Hepatocyte (in vitro differentiated cells): ENCODE measurements at regions not wholly inside any gene's neighbourhood (a gene's known extent, or its start where the extent isn't known, plus 50 kb on each side); places are given as distances from the start of the nearest gene placed in this dataset.

Source experiments
- DNase-seq: peaks from one replicate; pipeline ENCODE4 v3.0.0-alpha.2; 2016; ENCODE audit warnings: low spot score
- H2AFZ ChIP-seq: fragments of 200-600 bp; sonication (generic); 2 replicates; pipeline ENCODE4 v1.6.0; 2016; ENCODE audit warnings: antibody characterized with exemption, mild to moderate bottlenecking
- H3K27ac ChIP-seq: fragments of 200-600 bp; sonication (generic); 2 replicates; pipeline ENCODE4 v1.5.1; 2016; ENCODE audit warnings: mild to moderate bottlenecking
- H3K27me3 ChIP-seq: fragments of 200-600 bp; sonication (generic); 2 replicates; pipeline ENCODE4 v1.6.1; 2016
- H3K36me3 ChIP-seq: fragments of 200-600 bp; sonication (generic); replicated peaks from 2 replicates; pipeline ENCODE4 v1.5.1; 2016; ENCODE audit warnings: low read depth; ENCODE audit not compliant: insufficient read depth
- H3K4me1 ChIP-seq: fragments of 200-600 bp; sonication (generic); 2 replicates; pipeline ENCODE4 v1.5.1; 2016; ENCODE audit warnings: mild to moderate bottlenecking, moderate library complexity; ENCODE audit not compliant: insufficient read depth
- H3K4me2 ChIP-seq: fragments of 200-600 bp; sonication (generic); 2 replicates; pipeline ENCODE4 v1.6.0; 2016
- H3K4me3 ChIP-seq: fragments of 200-600 bp; sonication (generic); 2 replicates; pipeline ENCODE4 v1.5.1; 2016; ENCODE audit warnings: mild to moderate bottlenecking
- H3K79me2 ChIP-seq: fragments of 200-600 bp; sonication (generic); 2 replicates; pipeline ENCODE4 v1.6.0; 2017; ENCODE audit warnings: mild to moderate bottlenecking
- H3K9me2 ChIP-seq: fragments of 200-600 bp; sonication (generic); replicated peaks from 2 replicates; pipeline ENCODE4 v1.6.0; 2017; ENCODE audit warnings: mild to moderate bottlenecking; ENCODE audit not compliant: insufficient read depth
- H3K9me3 ChIP-seq: fragments of 200-600 bp; sonication (generic); 2 replicates; pipeline ENCODE4 v1.5.1; 2016; ENCODE audit warnings: low read depth, mild to moderate bottlenecking
- H4K20me1 ChIP-seq: fragments of 200-600 bp; sonication (generic); 2 replicates; pipeline ENCODE4 v1.6.0; 2016; ENCODE audit warnings: mild to moderate bottlenecking; ENCODE audit not compliant: insufficient read depth, poor library complexity, severe bottlenecking
- CTCF ChIP-seq: fragments of 200-600 bp; sonication (generic); IDR thresholded peaks from 2 replicates; pipeline ENCODE4 v1.5.1; 2016; ENCODE audit warnings: antibody characterized with exemption, mild to moderate bottlenecking; ENCODE audit not compliant: poor library complexity
- EZH2 ChIP-seq: fragments of 200-600 bp; sonication (generic); IDR thresholded peaks from 2 replicates; pipeline ENCODE4 v1.6.1; 2016; ENCODE audit warnings: antibody characterized with exemption, mild to moderate bottlenecking, borderline replicate concordance
- EZH2phosphoT487 ChIP-seq: fragments of 200-600 bp; sonication (generic); IDR thresholded peaks from one replicate; pipeline ENCODE4 v1.6.1; 2018; ENCODE audit warnings: antibody characterized with exemption, mild to moderate bottlenecking, low read depth, moderate library complexity; ENCODE audit not compliant: unreplicated experiment, severe bottlenecking
- WGBS: methylation state at CpG from one replicate; pipeline ENCODE4 v1.1.6; 2016; ENCODE audit warnings: low lambda C conversion rate; ENCODE audit errors: missing lambda C conversion rate; 5-methylcytosine and 5-hydroxymethylcytosine counted together

DNA sequence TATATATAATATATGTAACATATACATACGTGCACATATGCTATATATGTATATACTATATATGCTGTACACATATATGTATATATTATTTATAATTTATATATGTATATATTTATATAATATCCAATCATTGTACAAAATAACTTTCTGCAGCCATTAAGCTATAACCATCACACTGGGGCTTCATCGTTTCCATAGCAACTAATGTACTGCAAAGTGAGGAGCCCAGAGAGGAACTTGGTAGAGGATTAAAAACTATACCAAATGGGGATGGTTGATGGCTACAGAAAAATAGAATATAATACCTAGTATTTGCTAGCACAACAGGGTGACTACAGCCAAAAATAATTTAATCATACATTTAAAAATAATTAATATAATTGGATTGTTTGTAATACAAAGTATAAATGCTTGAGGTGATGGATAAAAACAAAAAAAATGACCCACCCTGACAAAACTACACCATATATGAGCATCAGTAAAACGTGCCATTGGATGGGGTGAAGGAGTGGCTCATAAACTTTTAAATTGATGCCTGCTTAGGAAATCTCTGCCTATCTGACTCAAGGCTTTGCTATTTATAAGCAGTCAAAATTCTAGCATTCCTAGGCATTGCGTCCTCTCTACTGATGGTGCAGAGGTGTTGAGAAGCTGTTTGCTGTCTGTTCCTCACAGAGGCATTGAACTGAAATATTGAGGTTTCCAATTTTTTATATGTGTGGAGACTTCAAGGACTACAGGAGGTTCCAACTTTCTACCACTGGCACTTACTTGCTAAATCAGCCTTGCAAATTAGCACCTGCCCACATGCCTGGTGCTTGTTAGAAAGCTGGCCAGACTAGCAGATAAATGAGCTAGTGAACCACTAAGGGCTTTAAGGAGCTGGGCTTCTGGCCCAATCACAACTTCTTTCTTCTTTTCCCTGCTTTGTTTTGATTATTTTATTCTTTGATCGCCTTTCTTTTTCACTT lies 190.1 kb downstream of the SCP2D1 start:
- TF ChIP-seq EZH2phosphoT487 (no peak), EZH2 (no peak), CTCF (no peak)

GRCh38 chr20:19004975-19005374 lies 191.4 kb downstream of the SCP2D1 start:
- Histone ChIP-seq H3K27me3 (no peaks in the 10 kb centered on the region), H3K36me3 (no peaks in the 10 kb centered on the region), H3K4me1 (no peaks in the 10 kb centered on the region), H3K79me2 (no peaks in the 10 kb centered on the region), H3K9me2 (no peaks in the 10 kb centered on the region), H3K9me3 (no peaks in the 10 kb centered on the region), H3K4me3 (no peak overlapping the region), H3K27ac (no peak overlapping the region), H3K4me2 (no peak overlapping the region), H4K20me1 (no peaks in the 10 kb centered on the region), H2AFZ (no peak overlapping the region)
- TF ChIP-seq EZH2 (no peak), CTCF (no peak), EZH2phosphoT487 (no peak)
- no peak for DNase-seq
- 84% methylated on average over 6 of the region's 6 CpGs for WGBS

More for the DNA sequence above, 190.1 kb downstream of the SCP2D1 start:
- no peaks in the 10 kb centered on the region for H3K79me2 ChIP-seq
- no peaks in the 10 kb centered on the region for H3K9me3 ChIP-seq
- DNase-seq, result no peak
- H3K4me3 ChIP-seq, result no peak overlapping the region
- no peaks in the 10 kb centered on the region for H3K36me3 ChIP-seq
- no peak overlapping the region for H2AFZ ChIP-seq
- H4K20me1 ChIP-seq, result no peaks in the 10 kb centered on the region
- no peaks in the 10 kb centered on the region for H3K9me2 ChIP-seq
- no peaks in the 10 kb centered on the region for H3K27me3 ChIP-seq
- no peaks in the 10 kb centered on the region for H3K4me1 ChIP-seq
- no peak overlapping the region for H3K27ac ChIP-seq
- no peak overlapping the region for H3K4me2 ChIP-seq
- WGBS, result 74% methylated on average over 5 of the region's 5 CpGs

DNA sequence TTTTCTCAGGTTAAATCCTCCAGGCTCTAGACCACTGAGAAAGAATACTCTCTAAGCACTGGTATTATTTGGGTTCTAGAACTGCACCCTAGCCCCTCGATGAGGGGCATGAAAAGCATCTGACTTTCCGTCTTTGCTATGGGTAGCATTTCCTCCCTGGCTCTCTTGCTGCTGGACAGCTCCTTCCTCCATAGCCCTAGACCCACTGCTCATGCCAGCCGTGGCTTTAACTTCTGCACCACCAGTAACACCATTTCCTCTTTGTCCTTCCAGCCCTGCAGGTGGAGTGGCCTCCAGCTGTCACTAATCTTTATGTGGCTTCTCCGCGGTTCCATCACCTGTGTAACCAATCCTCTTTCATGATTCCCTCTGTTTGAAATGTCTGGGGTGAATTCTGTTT lies 194.9 kb downstream of the SCP2D1 start:
- no peaks in the 10 kb centered on the region for H3K9me3 ChIP-seq
- no peaks in the 10 kb centered on the region for H4K20me1 ChIP-seq
- no peak overlapping the region for H2AFZ ChIP-seq
- H3K9me2 ChIP-seq, result no peaks in the 10 kb centered on the region
- DNase-seq, result no peak
- no peak overlapping the region for H3K4me2 ChIP-seq
- H3K4me1 ChIP-seq, result no peaks in the 10 kb centered on the region
- no peaks in the 10 kb centered on the region for H3K79me2 ChIP-seq
- H3K4me3 ChIP-seq, result no peak overlapping the region
- no peak overlapping the region for H3K27ac ChIP-seq
- H3K27me3 ChIP-seq, result no peaks in the 10 kb centered on the region
- WGBS, result 61% methylated on average over 5 of the region's 5 CpGs
- no peaks in the 10 kb centered on the region for H3K36me3 ChIP-seq
- TF ChIP-seq EZH2 (no peak), CTCF (no peak), EZH2phosphoT487 (no peak)
